GM23338 (cell line): ENCODE measurements at regions not wholly inside any gene's neighbourhood (a gene's known extent, or its start where the extent isn't known, plus 50 kb on each side); places are given as distances from the start of the nearest gene placed in this dataset.

ENCODE experiments used
- ATAC-seq: fragments of 200-7000 bp; cut with Tn5 transposase; 3 replicates; pipeline ENCODE4 v1.9.1; 2020
- DNase-seq: peaks from one replicate; pipeline ENCODE4 v3.0.0-alpha.2; 2015; ENCODE audit warnings: low spot score
- H2AFZ ChIP-seq: fragments of 200-600 bp; sonication (generic); 2 replicates; pipeline ENCODE4 v1.8.0; 2016; ENCODE audit warnings: antibody characterized with exemption, mild to moderate bottlenecking, moderate library complexity
- H3F3A ChIP-seq: fragments of 200-600 bp; sonication (generic); replicated peaks from 2 replicates; pipeline ENCODE4 v1.8.0; 2017; ENCODE audit warnings: antibody characterized with exemption, mixed run types, low read depth
- H3K27ac ChIP-seq: fragments of 200-600 bp; sonication (generic); 2 replicates; pipeline ENCODE4 v1.6.1; 2016; ENCODE audit warnings: low read depth
- H3K27me3 ChIP-seq: fragments of 200-600 bp; sonication (generic); 2 replicates; pipeline ENCODE4 v1.8.0; 2016; ENCODE audit warnings: mild to moderate bottlenecking, mixed run types, moderate library complexity; ENCODE audit not compliant: insufficient read depth
- H3K36me3 ChIP-seq: fragments of 200-600 bp; sonication (generic); 2 replicates; pipeline ENCODE4 v1.8.0; 2016; ENCODE audit warnings: mild to moderate bottlenecking; ENCODE audit not compliant: insufficient read depth
- H3K4me1 ChIP-seq: fragments of 200-600 bp; sonication (generic); 2 replicates; pipeline ENCODE4 v1.8.0; 2016; ENCODE audit warnings: mild to moderate bottlenecking, moderate library complexity; ENCODE audit not compliant: insufficient read depth
- H3K4me2 ChIP-seq: fragments of 200-600 bp; sonication (generic); 2 replicates; pipeline ENCODE4 v1.7.1; 2017; ENCODE audit warnings: mixed run types
- H3K4me3 ChIP-seq: fragments of 200-600 bp; sonication (generic); 2 replicates; pipeline ENCODE4 v1.6.1; 2016; ENCODE audit warnings: mixed run types
- H3K79me2 ChIP-seq: fragments of 200-600 bp; sonication (generic); replicated peaks from 2 replicates; pipeline ENCODE4 v1.8.0; 2017; ENCODE audit warnings: mild to moderate bottlenecking; ENCODE audit not compliant: insufficient read depth
- H3K9me2 ChIP-seq: fragments of 200-600 bp; sonication (generic); 2 replicates; pipeline ENCODE4 v1.8.0; 2017; ENCODE audit not compliant: insufficient read depth
- H4K20me1 ChIP-seq: fragments of 200-600 bp; sonication (generic); replicated peaks from 2 replicates; pipeline ENCODE4 v1.8.0; 2017; ENCODE audit warnings: mild to moderate bottlenecking; ENCODE audit not compliant: insufficient read depth
- H3K27ac Mint-ChIP-seq: 2 replicates; pipeline ENCODE4 v1.8.0; 2020; ENCODE audit warnings: inconsistent platforms, mild to moderate bottlenecking, moderate library complexity, mixed read lengths
- H3K27me3 Mint-ChIP-seq: 3 replicates; pipeline ENCODE4 v1.8.0; 2022; ENCODE audit warnings: low read depth, mild to moderate bottlenecking, moderate library complexity, mixed read lengths, inconsistent platforms; ENCODE audit not compliant: insufficient read depth, poor library complexity
- H3K36me3 Mint-ChIP-seq: 3 replicates; pipeline ENCODE4 v1.8.0; 2021; ENCODE audit warnings: low read depth, mild to moderate bottlenecking, inconsistent platforms, moderate library complexity, mixed read lengths
- H3K4me1 Mint-ChIP-seq: 3 replicates; pipeline ENCODE4 v1.8.0; 2020; ENCODE audit warnings: mild to moderate bottlenecking, inconsistent platforms, mixed read lengths
- H3K4me3 Mint-ChIP-seq: 3 replicates; pipeline ENCODE4 v1.8.0; 2021; ENCODE audit warnings: moderate library complexity, mild to moderate bottlenecking, inconsistent platforms, mixed read lengths
- H3K9me3 Mint-ChIP-seq: 3 replicates; pipeline ENCODE4 v1.8.0; 2020; ENCODE audit warnings: moderate library complexity, mild to moderate bottlenecking, inconsistent platforms, mixed read lengths
- CREB1 ChIP-seq: fragments of 250-450 bp; sonication (Bioruptor Pico); IDR thresholded peaks from 2 replicates; pipeline ENCODE4 v1.5.0; 2020; ENCODE audit warnings: low read depth, mild to moderate bottlenecking, moderate library complexity
- CTCF ChIP-seq, 2 experiments: fragments of 200-600 bp in 1 of 2; sonication (generic) in 1 of 2; conservative IDR thresholded peaks; 2 replicates each; pipeline versions ENCODE4 v1.5.1 to v1.6.1; 2016 to 2017; ENCODE audit warnings: antibody characterized with exemption in 2 of 2, low read depth in 2 of 2, mild to moderate bottlenecking in 2 of 2, moderate library complexity in 1 of 2
- ETS1 ChIP-seq: IDR thresholded peaks from 2 replicates; pipeline ENCODE4 v1.6.1; 2016; ENCODE audit warnings: antibody characterized with exemption
- EZH2 ChIP-seq: fragments of 200-600 bp; sonication (generic); IDR thresholded peaks from one replicate; pipeline ENCODE4 v1.8.0; 2017; ENCODE audit warnings: antibody characterized with exemption, mild to moderate bottlenecking, low read depth; ENCODE audit not compliant: unreplicated experiment
- JUNB ChIP-seq: IDR thresholded peaks from one replicate; pipeline ENCODE4 v1.6.1; 2016; ENCODE audit warnings: antibody characterized with exemption; ENCODE audit not compliant: unreplicated experiment
- NANOG ChIP-seq: IDR thresholded peaks from 2 replicates; pipeline ENCODE4 v1.6.1; 2016; ENCODE audit warnings: antibody characterized with exemption, borderline replicate concordance
- POLR2AphosphoS5 ChIP-seq: IDR thresholded peaks from 2 replicates; pipeline ENCODE4 v1.6.1; 2016; ENCODE audit warnings: antibody characterized with exemption, low read depth
- REST ChIP-seq: IDR thresholded peaks from one replicate; pipeline ENCODE4 v1.6.1; 2018; ENCODE audit warnings: antibody characterized with exemption; ENCODE audit not compliant: unreplicated experiment
- STAT1 ChIP-seq: IDR thresholded peaks from one replicate; pipeline ENCODE4 v1.6.1; 2016; ENCODE audit warnings: antibody characterized with exemption; ENCODE audit not compliant: unreplicated experiment
- ZNF114 ChIP-seq: fragments of 250-450 bp; sonication (Bioruptor Pico); IDR thresholded peaks from 2 replicates; pipeline ENCODE4 v1.5.0; 2020; ENCODE audit warnings: mild to moderate bottlenecking, moderate library complexity
- ZNF462 ChIP-seq: fragments of 250-450 bp; sonication (Bioruptor Pico); IDR thresholded peaks from 2 replicates; pipeline ENCODE4 v1.5.0; 2020; ENCODE audit warnings: mild to moderate bottlenecking, moderate library complexity

- TF ChIP-seq REST (no peak), NANOG (no peak), ETS1 (no peak), POLR2AphosphoS5 (no peak)
These were observed 130.9 kb upstream of the SAMSN1 start (continued) for GRCh38 chr21:14677013-14677412.

DNA sequence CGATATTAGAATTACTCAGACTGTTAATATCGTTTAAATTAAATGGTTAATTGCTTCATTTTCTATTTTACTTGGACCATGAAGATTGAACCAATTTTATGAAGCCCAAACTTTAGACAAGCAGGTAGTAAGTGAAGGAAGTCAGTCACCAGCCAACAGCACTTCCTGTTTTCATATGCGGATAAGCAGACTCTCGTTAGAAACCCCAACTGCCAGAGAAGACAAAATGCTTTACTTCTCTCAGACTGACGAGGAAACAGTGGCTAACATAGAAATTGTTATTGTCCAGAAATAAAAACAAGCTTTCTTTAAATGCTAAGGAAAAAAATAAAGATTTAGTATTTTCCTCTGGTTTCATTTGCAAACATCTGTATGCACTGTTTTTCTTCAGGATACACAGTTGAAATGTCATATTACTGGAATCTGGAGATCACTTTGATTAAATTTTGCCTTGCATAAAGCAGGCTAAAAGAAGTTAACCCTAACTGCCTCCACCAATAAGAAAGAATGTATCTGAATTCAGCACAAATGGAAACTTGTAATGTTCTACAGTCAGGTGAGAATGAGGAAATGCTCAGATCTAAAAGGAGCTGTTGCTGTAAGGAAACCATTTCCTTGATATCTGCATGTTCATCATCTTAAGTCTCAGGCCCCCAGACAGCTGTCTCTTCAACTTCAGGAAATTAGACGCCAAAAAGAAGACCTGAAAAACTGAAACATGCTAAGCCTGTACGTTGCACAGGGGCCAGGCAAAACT is 129.8 kb upstream of the SAMSN1 start:
- no peak for ATAC-seq
- Mint-ChIP-seq H3K4me3 (no peak overlapping the region), H3K9me3 (no peaks in the 10 kb centered on the region)
- TF ChIP-seq STAT1 (no peak), ZNF114 (CRISPR knock-in tag) (no peak), ETS1 (no peak), ZNF462 (CRISPR knock-in tag) (no peak), CREB1 (CRISPR knock-in tag) (no peak), JUNB (no peak), NANOG (no peak), EZH2 (no peak), CTCF (conservative IDR thresholded peaks at IDR 0.05; ENCODE audit: low read depth in 2 of 2) (no peak)

More for the DNA sequence above, 129.8 kb upstream of the SAMSN1 start:
- H3K79me2 ChIP-seq, result no peaks in the 10 kb centered on the region
- no peaks in the 10 kb centered on the region for H3K9me2 ChIP-seq
- H3K27ac ChIP-seq, result no peak overlapping the region
- no peak overlapping the region for H3K4me2 ChIP-seq
- H3K4me1 ChIP-seq, result peaks cover 9% of the 10 kb centered on the region
- no peaks in the 10 kb centered on the region for H3K27me3 ChIP-seq
- H3K27me3 Mint-ChIP-seq, result peaks cover 6% of the 10 kb centered on the region
- peak overlapping the region; percentile 83 for H2AFZ ChIP-seq
- H3K36me3 Mint-ChIP-seq, result no peaks in the 10 kb centered on the region
- peaks cover 17% of the 10 kb centered on the region for H3K4me1 Mint-ChIP-seq
- DNase-seq, result no peak
- 0 out of 2 replicates have a peak overlapping the region, but pooled peaks have one; percentile 7 for H3K27ac Mint-ChIP-seq
- H3K36me3 ChIP-seq, result no peaks in the 10 kb centered on the region
- no peak overlapping the region for H3K4me3 ChIP-seq
- H4K20me1 ChIP-seq, result no peaks in the 10 kb centered on the region
- no peaks in the 10 kb centered on the region for H3F3A ChIP-seq
